DOHH2 (cell line): ENCODE measurements at regions not wholly inside any gene's neighbourhood (a gene's known extent, or its start where the extent isn't known, plus 50 kb on each side); places are given as distances from the start of the nearest gene placed in this dataset.

Experiments used
- EZH2phosphoT487 ChIP-seq: fragments of 200-600 bp; sonication (generic); IDR thresholded peaks from 2 replicates; pipeline ENCODE4 v1.6.1; 2017; ENCODE audit warnings: borderline replicate concordance, mild to moderate bottlenecking, antibody characterized with exemption, low read length, moderate library complexity, mixed read lengths
- TF ChIP-seq, protein P1 (sequence below): fragments of 200-600 bp; sonication (generic); IDR thresholded peaks from one replicate; pipeline ENCODE4 v1.5.1; 2014; ENCODE audit warnings: antibody characterized with exemption, mild to moderate bottlenecking, low read depth, low read length; ENCODE audit not compliant: poor library complexity, severe bottlenecking

DNA sequence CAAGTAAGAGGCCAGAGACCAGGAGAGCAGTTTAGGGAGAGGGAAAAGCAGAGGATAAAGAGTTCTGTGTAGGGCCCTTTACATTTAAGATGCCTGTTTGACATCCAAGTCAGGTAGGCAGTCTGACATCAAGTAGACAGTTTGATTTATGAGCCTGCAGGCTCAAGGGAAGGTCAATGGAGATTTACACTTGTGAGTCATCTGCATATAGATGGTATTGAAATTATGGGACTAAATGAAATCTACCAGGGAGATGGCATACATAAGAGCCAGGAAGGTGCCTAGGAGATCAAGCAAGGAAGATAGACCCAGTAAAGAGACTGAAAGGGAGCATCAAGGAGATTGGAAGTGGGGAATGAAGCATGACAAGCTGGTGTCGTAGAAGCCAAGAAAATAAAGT is 212.4 kb upstream of the PKDCC start:
- TF ChIP-seq, protein P1, sequence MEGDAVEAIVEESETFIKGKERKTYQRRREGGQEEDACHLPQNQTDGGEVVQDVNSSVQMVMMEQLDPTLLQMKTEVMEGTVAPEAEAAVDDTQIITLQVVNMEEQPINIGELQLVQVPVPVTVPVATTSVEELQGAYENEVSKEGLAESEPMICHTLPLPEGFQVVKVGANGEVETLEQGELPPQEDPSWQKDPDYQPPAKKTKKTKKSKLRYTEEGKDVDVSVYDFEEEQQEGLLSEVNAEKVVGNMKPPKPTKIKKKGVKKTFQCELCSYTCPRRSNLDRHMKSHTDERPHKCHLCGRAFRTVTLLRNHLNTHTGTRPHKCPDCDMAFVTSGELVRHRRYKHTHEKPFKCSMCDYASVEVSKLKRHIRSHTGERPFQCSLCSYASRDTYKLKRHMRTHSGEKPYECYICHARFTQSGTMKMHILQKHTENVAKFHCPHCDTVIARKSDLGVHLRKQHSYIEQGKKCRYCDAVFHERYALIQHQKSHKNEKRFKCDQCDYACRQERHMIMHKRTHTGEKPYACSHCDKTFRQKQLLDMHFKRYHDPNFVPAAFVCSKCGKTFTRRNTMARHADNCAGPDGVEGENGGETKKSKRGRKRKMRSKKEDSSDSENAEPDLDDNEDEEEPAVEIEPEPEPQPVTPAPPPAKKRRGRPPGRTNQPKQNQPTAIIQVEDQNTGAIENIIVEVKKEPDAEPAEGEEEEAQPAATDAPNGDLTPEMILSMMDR: no peak
- TF ChIP-seq EZH2phosphoT487: no peak
